ENCODE measurements at regions not wholly inside any gene's neighbourhood (a gene's known extent, or its start where the extent isn't known, plus 50 kb on each side); places are given as distances from the start of the nearest gene placed in this dataset.

DNA sequence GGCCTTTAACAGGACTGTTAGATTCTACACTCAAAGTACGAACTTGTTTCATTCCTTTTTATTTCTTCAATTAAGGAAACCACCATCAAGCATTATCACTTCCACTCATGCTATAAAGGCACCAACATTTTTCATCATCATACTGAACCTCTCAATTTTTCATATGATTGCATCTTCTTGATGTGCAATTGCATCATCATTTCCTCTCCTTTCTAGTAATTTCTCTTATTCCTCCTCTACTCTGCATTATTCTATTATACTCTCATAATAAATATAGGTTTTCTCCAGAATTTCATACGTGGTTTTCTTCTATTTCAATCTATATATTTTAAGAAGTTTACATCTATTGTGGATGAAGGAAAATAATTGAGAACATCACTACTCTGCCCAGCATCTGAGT is 506.2 kb upstream of the ZNF385D start (continued):
- no peak for TF ChIP-seq BACH1 (IDR thresholded peaks at IDR 0.05; ENCODE audit: low read length)
- no peak for TF ChIP-seq CREB1 (IDR thresholded peaks at IDR 0.05)
- TF ChIP-seq POU5F1 (IDR thresholded peaks at IDR 0.05; ENCODE audit: low read depth, low read length) = no peak
- TF ChIP-seq HDAC2 (IDR thresholded peaks at IDR 0.05; ENCODE audit: borderline replicate concordance in 1 of 2, low read depth in 2 of 2, low read length in 2 of 2) = no peak

Measured in H1 (cell line).